Heart left ventricle (tissue), 13 donors: ENCODE measurements at regions not wholly inside any gene's neighbourhood (a gene's known extent, or its start where the extent isn't known, plus 50 kb on each side); places are given as distances from the start of the nearest gene placed in this dataset.

ENCODE experiments used
- CTCF ChIP-seq, 12 donors: fragments of 200-600 bp; sonication (generic) in 4 of 12; IDR thresholded peaks; one replicate each; pipeline versions ENCODE4 v1.5.0 to v1.8.0; 2018 to 2022; ENCODE audit warnings: antibody characterized with exemption in 12 of 12, mild to moderate bottlenecking in 5 of 12
- POLR2A ChIP-seq, 2 donors: fragments of 450-650 bp; IDR thresholded peaks; one replicate each; pipeline ENCODE4 v1.6.1; 2017; ENCODE audit warnings: antibody characterized with exemption in 2 of 2, mild to moderate bottlenecking in 2 of 2, moderate library complexity in 2 of 2
- donor health status: ischemic (EF 13 %, LVEDD 7.1; RV severe dilation, severe dysfunction).
- donor health status: DM: no; HTN: yes; CAD: no.
- donor health status: DM: no; HTN: no; CAD: no.
- donor health status: ischemic (EF 25% LVEDD 6.9; RV normal size, moderate dysfunction).
- donor health status: ischemic (EF 25% LVEDD 5.7; RV mildly dilated, moderate dysfunction).
- donor health status: ischemic (EF 35%, LVEDD 5.7; RV mildly dilated, moderate dysfunction).
- donor health status: nonischemic (EF 11% LVEDD 7.7; RV severe dilation, severe dysfunction).
- donor health status: DM: yes; HTN: yes; CAD: no.
- donor health status: PGD.
- donor health status: ischemic (EF 29% LVEDD 5.4; RV normal size, mild dysfunction).
- donor health status: nonischemic (EF 23%, LVEDD 6.1; RV moderate dilation, normal function).

GRCh38 chr5:56595566-56595965 is 219.8 kb upstream of the MAP3K1 start:
- TF ChIP-seq CTCF (IDR thresholded peaks at IDR 0.05) (no peak), POLR2A (IDR thresholded peaks at IDR 0.05) (no peak)
